ENCODE measurements at regions not wholly inside any gene's neighbourhood (a gene's known extent, or its start where the extent isn't known, plus 50 kb on each side); places are given as distances from the start of the nearest gene placed in this dataset.

DNA sequence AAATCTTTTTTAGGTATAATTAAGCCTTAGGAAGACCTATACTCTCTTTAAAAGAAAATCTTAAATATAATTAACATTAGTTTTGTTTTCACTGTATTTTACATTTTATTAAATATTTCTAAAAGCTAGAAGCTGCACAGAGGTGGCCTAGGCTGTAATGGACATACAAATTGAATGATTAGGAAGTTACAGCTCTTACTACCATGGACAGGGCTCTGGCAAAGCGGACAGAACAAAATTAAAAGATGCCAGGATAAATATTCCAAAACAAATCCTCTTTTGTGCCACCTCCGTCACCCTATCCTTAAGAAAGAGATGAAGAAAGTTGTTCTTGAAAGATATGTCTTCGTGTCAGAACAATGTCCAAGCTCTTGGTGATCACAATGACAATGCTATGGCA lies 376.5 kb downstream of the ETNK1 start:
- Mint-ChIP-seq H3K4me1 (ENCODE audit: low read depth) (no peaks in the 10 kb centered on the region), H3K4me3 (no peak overlapping the region), H3K27ac (no peak overlapping the region), H3K27me3 (no peaks in the 10 kb centered on the region), H3K9me3 (no peaks in the 10 kb centered on the region), H3K36me3 (ENCODE audit: low read depth) (no peaks in the 10 kb centered on the region)
- Histone ChIP-seq H3K9me3 (ENCODE audit: control insufficient read depth in 1 of 2, insufficient read depth in 1 of 2, low read length in 2 of 2) (peaks cover 0 to 8% of the 10 kb centered on the region in 2 experiments), H3K27ac (ENCODE audit: low read depth in 1 of 2, low read length in 2 of 2) (no peak overlapping the region), H3K36me3 (ENCODE audit: insufficient read depth, low read length) (no peaks in the 10 kb centered on the region), H3K27me3 (ENCODE audit: control insufficient read depth in 1 of 2, insufficient read depth in 2 of 2, low read length in 2 of 2) (no peaks in the 10 kb centered on the region), H3K4me3 (ENCODE audit: low read length) (no peak overlapping the region), H3K4me1 (ENCODE audit: insufficient read depth, low read length) (no peaks in the 10 kb centered on the region)
- TF ChIP-seq, protein P1, sequence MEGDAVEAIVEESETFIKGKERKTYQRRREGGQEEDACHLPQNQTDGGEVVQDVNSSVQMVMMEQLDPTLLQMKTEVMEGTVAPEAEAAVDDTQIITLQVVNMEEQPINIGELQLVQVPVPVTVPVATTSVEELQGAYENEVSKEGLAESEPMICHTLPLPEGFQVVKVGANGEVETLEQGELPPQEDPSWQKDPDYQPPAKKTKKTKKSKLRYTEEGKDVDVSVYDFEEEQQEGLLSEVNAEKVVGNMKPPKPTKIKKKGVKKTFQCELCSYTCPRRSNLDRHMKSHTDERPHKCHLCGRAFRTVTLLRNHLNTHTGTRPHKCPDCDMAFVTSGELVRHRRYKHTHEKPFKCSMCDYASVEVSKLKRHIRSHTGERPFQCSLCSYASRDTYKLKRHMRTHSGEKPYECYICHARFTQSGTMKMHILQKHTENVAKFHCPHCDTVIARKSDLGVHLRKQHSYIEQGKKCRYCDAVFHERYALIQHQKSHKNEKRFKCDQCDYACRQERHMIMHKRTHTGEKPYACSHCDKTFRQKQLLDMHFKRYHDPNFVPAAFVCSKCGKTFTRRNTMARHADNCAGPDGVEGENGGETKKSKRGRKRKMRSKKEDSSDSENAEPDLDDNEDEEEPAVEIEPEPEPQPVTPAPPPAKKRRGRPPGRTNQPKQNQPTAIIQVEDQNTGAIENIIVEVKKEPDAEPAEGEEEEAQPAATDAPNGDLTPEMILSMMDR (IDR thresholded peaks at IDR 0.05): no peak
- intact Hi-C loops (cut with DNase I, micrococcal nuclease): no loop called here
- no peak for ATAC-seq (ENCODE audit: poor library complexity)
- DNase-seq: no peak
- CTCF ChIA-PET: no interaction called here
- POLR2A ChIA-PET: no interaction called here

DNA sequence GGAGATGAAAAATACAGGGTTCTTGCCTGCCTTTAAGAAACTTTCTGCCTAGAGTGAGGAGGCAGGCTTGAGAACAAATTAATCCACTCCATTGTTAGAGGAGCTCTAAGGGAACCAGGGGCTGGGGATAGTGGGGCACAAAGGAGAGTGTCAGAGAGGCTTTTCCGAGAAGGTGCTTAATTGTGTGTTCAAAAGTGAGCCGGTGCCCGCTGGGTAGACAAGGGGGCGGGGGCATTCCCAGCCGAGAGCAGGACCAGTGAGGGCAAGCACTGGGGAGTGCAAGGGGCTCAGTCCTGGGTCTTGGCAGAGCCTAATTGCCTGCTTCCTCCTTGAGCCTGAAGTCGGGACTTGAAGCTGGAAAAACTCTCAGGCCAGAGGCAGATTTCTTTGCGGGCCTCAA lies 377.4 kb downstream of the ETNK1 start:
- H3K4me3 Mint-ChIP-seq: no peak overlapping the region

DNA sequence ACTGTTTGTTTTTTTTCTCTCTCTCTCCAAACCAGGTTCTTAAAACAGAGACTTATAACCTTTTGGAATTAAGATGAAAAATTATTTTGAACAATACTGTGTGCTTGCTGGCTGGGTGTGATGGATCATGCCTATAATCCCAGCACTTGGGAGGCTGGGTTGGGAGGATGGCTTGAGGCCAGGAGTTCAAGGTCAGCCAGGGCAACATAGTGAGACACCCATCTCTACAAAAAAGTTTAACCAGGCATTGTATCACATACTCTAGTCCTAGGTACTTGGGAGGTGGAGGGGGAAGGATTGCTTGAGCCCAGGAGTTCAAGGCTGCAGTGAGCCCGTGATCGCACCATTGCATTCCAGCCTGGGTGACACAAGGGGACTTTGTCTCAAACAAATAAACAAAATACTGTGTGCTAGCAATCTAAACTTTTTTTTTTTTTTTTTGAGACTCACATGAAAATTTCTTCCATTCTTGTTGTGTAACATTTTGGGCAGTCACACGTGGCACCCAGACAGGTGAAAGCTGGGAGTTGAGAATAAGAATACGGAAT lies 379.6 kb downstream of the ETNK1 start:
- ChIA-PET POLR2A (no interaction called here), CTCF (no interaction called here)
- H3K36me3 Mint-ChIP-seq (ENCODE audit: low read depth): no peaks in the 10 kb centered on the region
- Histone ChIP-seq H3K4me3 (ENCODE audit: low read length) (no peak overlapping the region), H3K27ac (ENCODE audit: low read depth in 1 of 2, low read length in 2 of 2) (no peak overlapping the region), H3K4me1 (ENCODE audit: insufficient read depth, low read length) (no peaks in the 10 kb centered on the region), H3K9me3 (ENCODE audit: control insufficient read depth in 1 of 2, insufficient read depth in 1 of 2, low read length in 2 of 2) (no peaks in the 10 kb centered on the region), H3K36me3 (ENCODE audit: insufficient read depth, low read length) (no peaks in the 10 kb centered on the region), H3K27me3 (ENCODE audit: control insufficient read depth in 1 of 2, insufficient read depth in 2 of 2, low read length in 2 of 2) (no peaks in the 10 kb centered on the region)
- intact Hi-C loops (cut with DNase I, micrococcal nuclease): no loop called here
- no peaks in the 10 kb centered on the region for H3K27me3 Mint-ChIP-seq
- H3K9me3 Mint-ChIP-seq: no peaks in the 10 kb centered on the region
- H3K4me3 Mint-ChIP-seq: no peak overlapping the region
- ATAC-seq (ENCODE audit: poor library complexity): no peak
- H3K4me1 Mint-ChIP-seq (ENCODE audit: low read depth): no peaks in the 10 kb centered on the region
- TF ChIP-seq, protein P1 (IDR thresholded peaks at IDR 0.05): no peak
- no peak overlapping the region for H3K27ac Mint-ChIP-seq
- no peak for DNase-seq

More for the DNA sequence above, 377.4 kb downstream of the ETNK1 start:
- Mint-ChIP-seq H3K4me1 (ENCODE audit: low read depth) (no peaks in the 10 kb centered on the region), H3K9me3 (no peaks in the 10 kb centered on the region), H3K27ac (no peak overlapping the region), H3K36me3 (ENCODE audit: low read depth) (no peaks in the 10 kb centered on the region), H3K27me3 (no peaks in the 10 kb centered on the region)
- Histone ChIP-seq H3K4me3 (ENCODE audit: low read length) (no peak overlapping the region), H3K27me3 (ENCODE audit: control insufficient read depth in 1 of 2, insufficient read depth in 2 of 2, low read length in 2 of 2) (no peaks in the 10 kb centered on the region), H3K27ac (ENCODE audit: low read depth in 1 of 2, low read length in 2 of 2) (no peak overlapping the region), H3K9me3 (ENCODE audit: control insufficient read depth in 1 of 2, insufficient read depth in 1 of 2, low read length in 2 of 2) (peaks cover 0 to 8% of the 10 kb centered on the region in 2 experiments), H3K4me1 (ENCODE audit: insufficient read depth, low read length) (no peaks in the 10 kb centered on the region), H3K36me3 (ENCODE audit: insufficient read depth, low read length) (no peaks in the 10 kb centered on the region)
- no peak for ATAC-seq (ENCODE audit: poor library complexity)
- ChIA-PET POLR2A (no interaction called here), CTCF (no interaction called here)
- TF ChIP-seq, protein P1 (IDR thresholded peaks at IDR 0.05): no peak
- DNase-seq: no peak
- intact Hi-C loops (cut with DNase I, micrococcal nuclease): no loop called here

Measured in CD4-positive, alpha-beta T cell (primary cell).